ENCODE measurements at regions not wholly inside any gene's neighbourhood (a gene's known extent, or its start where the extent isn't known, plus 50 kb on each side); places are given as distances from the start of the nearest gene placed in this dataset.
"Not testable (repeated sequence)": the region's sequence is repeated elsewhere in the genome, so short reads cannot be mapped to it uniquely, and the experiment has no call there.

- Mint-ChIP-seq H3K27ac (ENCODE audit: unreplicated experiment) (no peak overlapping the region), H3K9me3 (ENCODE audit: unreplicated experiment) (no peaks in the 10 kb centered on the region), H3K27me3 (ENCODE audit: insufficient read depth, unreplicated experiment) (no peaks in the 10 kb centered on the region), H3K36me3 (ENCODE audit: insufficient read depth, unreplicated experiment) (no peaks in the 10 kb centered on the region), H3K4me3 (ENCODE audit: unreplicated experiment) (no peak overlapping the region), H3K4me1 (ENCODE audit: low read depth, unreplicated experiment) (no peaks in the 10 kb centered on the region)
- H3K9me3 ChIP-seq = 0 out of 2 replicates have a peak, but pooled peaks cover 3% of the 10 kb centered on the region
- H3K36me3 ChIP-seq (ENCODE audit: control insufficient read depth, insufficient read depth, low read length) = no peaks in the 10 kb centered on the region
- ChIA-PET POLR2A (no interaction called here), CTCF (no interaction called here)
- BruUV-seq (replicated peaks) = no TSS peak
- TF ChIP-seq CTCF (IDR thresholded peaks at IDR 0.05; ENCODE audit: insufficient read depth in 1 of 2, low read depth in 1 of 2, low read length in 1 of 2, severe bottlenecking in 1 of 2, unreplicated experiment in 1 of 2) = no peak
- H3K27me3 ChIP-seq (replicated peaks; ENCODE audit: control insufficient read depth, insufficient read depth, low read length) = no peaks in the 10 kb centered on the region
- H3K4me1 ChIP-seq = peaks cover 7% of the 10 kb centered on the region; the same call in 1 of the 2 replicates
- peak in 1 of 2 experiments; percentile 8 for DNase-seq
- no peak overlapping the region for H3K4me3 ChIP-seq (ENCODE audit: low read depth, low read length)
- intact Hi-C loops (cut with micrococcal nuclease; ENCODE audit: unreplicated experiment) = no loop called here
Observed at GRCh38 chr11:22521226-22521625, 104.4 kb downstream of the FANCF start.

- Mint-ChIP-seq H3K4me1 (ENCODE audit: low read depth, unreplicated experiment) (no peaks in the 10 kb centered on the region), H3K27me3 (ENCODE audit: insufficient read depth, unreplicated experiment) (no peaks in the 10 kb centered on the region), H3K27ac (ENCODE audit: unreplicated experiment) (no peak overlapping the region), H3K9me3 (ENCODE audit: unreplicated experiment) (no peaks in the 10 kb centered on the region), H3K4me3 (ENCODE audit: unreplicated experiment) (no peak overlapping the region), H3K36me3 (ENCODE audit: insufficient read depth, unreplicated experiment) (no peaks in the 10 kb centered on the region)
- H3K9me3 ChIP-seq = 0 out of 2 replicates have a peak, but pooled peaks cover 3% of the 10 kb centered on the region
- no peak overlapping the region for H3K4me3 ChIP-seq (ENCODE audit: low read depth, low read length)
- POLR2A ChIA-PET = no interaction called here
- H3K36me3 ChIP-seq (ENCODE audit: control insufficient read depth, insufficient read depth, low read length) = no peaks in the 10 kb centered on the region
- H3K4me1 ChIP-seq = peaks cover 7% of the 10 kb centered on the region; the same call in 1 of the 2 replicates
- no peak for DNase-seq
- BruUV-seq (replicated peaks) = no TSS peak
- H3K27me3 ChIP-seq (replicated peaks; ENCODE audit: control insufficient read depth, insufficient read depth, low read length) = no peaks in the 10 kb centered on the region
- intact Hi-C loops (cut with micrococcal nuclease; ENCODE audit: unreplicated experiment) = no loop called here
- no peak for TF ChIP-seq CTCF (IDR thresholded peaks at IDR 0.05; ENCODE audit: insufficient read depth in 1 of 2, low read depth in 1 of 2, low read length in 1 of 2, severe bottlenecking in 1 of 2, unreplicated experiment in 1 of 2)
- CTCF ChIA-PET = no interaction called here
Observed at GRCh38 chr11:22520521-22520920, 105.1 kb downstream of the FANCF start.

GRCh38 chr11:22518344-22518743, 107.3 kb downstream of the FANCF start:
- H3K4me3 ChIP-seq (ENCODE audit: low read depth, low read length); H3K9me3 ChIP-seq; H3K4me1 Mint-ChIP-seq (ENCODE audit: low read depth, unreplicated experiment); H3K4me3 Mint-ChIP-seq (ENCODE audit: unreplicated experiment); H3K4me1 ChIP-seq; intact Hi-C loops (cut with micrococcal nuclease; ENCODE audit: unreplicated experiment); H3K36me3 ChIP-seq (ENCODE audit: control insufficient read depth, insufficient read depth, low read length); CTCF ChIA-PET; BruUV-seq (replicated peaks); H3K27me3 Mint-ChIP-seq (ENCODE audit: insufficient read depth, unreplicated experiment); POLR2A ChIA-PET; H3K27ac Mint-ChIP-seq (ENCODE audit: unreplicated experiment); H3K36me3 Mint-ChIP-seq (ENCODE audit: insufficient read depth, unreplicated experiment); H3K27me3 ChIP-seq (replicated peaks; ENCODE audit: control insufficient read depth, insufficient read depth, low read length); H3K9me3 Mint-ChIP-seq (ENCODE audit: unreplicated experiment); DNase-seq: not testable (repeated sequence)

- no peaks in the 10 kb centered on the region for H3K36me3 Mint-ChIP-seq (ENCODE audit: insufficient read depth, unreplicated experiment)
- H3K36me3 ChIP-seq (ENCODE audit: control insufficient read depth, insufficient read depth, low read length) = no peaks in the 10 kb centered on the region
- no peak for TF ChIP-seq CTCF (IDR thresholded peaks at IDR 0.05; ENCODE audit: insufficient read depth in 1 of 2, low read depth in 1 of 2, low read length in 1 of 2, severe bottlenecking in 1 of 2, unreplicated experiment in 1 of 2)
- H3K4me3 ChIP-seq (ENCODE audit: low read depth, low read length) = no peak overlapping the region
- H3K27me3 ChIP-seq (replicated peaks; ENCODE audit: control insufficient read depth, insufficient read depth, low read length) = no peaks in the 10 kb centered on the region
- H3K9me3 Mint-ChIP-seq (ENCODE audit: unreplicated experiment) = no peaks in the 10 kb centered on the region
- no peak for DNase-seq
- ChIA-PET CTCF (no interaction called here), POLR2A (no interaction called here)
- H3K4me1 Mint-ChIP-seq (ENCODE audit: low read depth, unreplicated experiment) = no peaks in the 10 kb centered on the region
- H3K27me3 Mint-ChIP-seq (ENCODE audit: insufficient read depth, unreplicated experiment) = no peaks in the 10 kb centered on the region
- intact Hi-C loops (cut with micrococcal nuclease; ENCODE audit: unreplicated experiment) = no loop called here
- no peak overlapping the region for H3K27ac Mint-ChIP-seq (ENCODE audit: unreplicated experiment)
- no peak overlapping the region for H3K4me3 Mint-ChIP-seq (ENCODE audit: unreplicated experiment)
- H3K9me3 ChIP-seq = 0 out of 2 replicates have a peak, but pooled peaks cover 3% of the 10 kb centered on the region
- no TSS peak for BruUV-seq (replicated peaks)
- H3K4me1 ChIP-seq = peaks cover 7% of the 10 kb centered on the region; the same call in 1 of the 2 replicates
Observed at GRCh38 chr11:22516111-22516510, 109.5 kb downstream of the FANCF start.

All from Caco-2 (cell line).